ENCODE measurements at regions not wholly inside any gene's neighbourhood (a gene's known extent, or its start where the extent isn't known, plus 50 kb on each side); places are given as distances from the start of the nearest gene placed in this dataset.

GRCh38 chr16:9279291-9280068 lies 188.0 kb downstream of the HAPSTR1 start (continued):
- TF ChIP-seq ZNF462 (CRISPR knock-in tag; IDR thresholded peaks at IDR 0.05) (no peak), ETS1 (IDR thresholded peaks at IDR 0.05) (no peak), JUNB (IDR thresholded peaks at IDR 0.05; ENCODE audit: unreplicated experiment) (no peak), EZH2phosphoT487 (IDR thresholded peaks at IDR 0.05; ENCODE audit: unreplicated experiment) (no peak)

- no peaks in the 10 kb centered on the region for H3K36me3 ChIP-seq (ENCODE audit: insufficient read depth)
- Mint-ChIP-seq H3K27me3 (ENCODE audit: insufficient read depth, low read depth, poor library complexity) (peaks cover 2% of the 10 kb centered on the region), H3K4me3 (no peak overlapping the region), H3K9me3 (no peaks in the 10 kb centered on the region), H3K36me3 (ENCODE audit: low read depth) (no peaks in the 10 kb centered on the region), H3K27ac (no peak overlapping the region), H3K4me1 (no peaks in the 10 kb centered on the region)
- DNase-seq (ENCODE audit: low spot score) (no peak), ATAC-seq (no peak)
- no peaks in the 10 kb centered on the region for H3K79me2 ChIP-seq (replicated peaks; ENCODE audit: insufficient read depth)
- no peak overlapping the region for H3K4me2 ChIP-seq
- H3K9me2 ChIP-seq (ENCODE audit: insufficient read depth), result no peaks in the 10 kb centered on the region
- no peak overlapping the region for H3K27ac ChIP-seq (ENCODE audit: low read depth)
- H3F3A ChIP-seq (replicated peaks; ENCODE audit: low read depth), result no peaks in the 10 kb centered on the region
- no peaks in the 10 kb centered on the region for H3K4me1 ChIP-seq (ENCODE audit: insufficient read depth)
- no peak overlapping the region for H3K4me3 ChIP-seq
- no peaks in the 10 kb centered on the region for H3K27me3 ChIP-seq (ENCODE audit: insufficient read depth)
- no peak overlapping the region for H2AFZ ChIP-seq
- H4K20me1 ChIP-seq (replicated peaks; ENCODE audit: insufficient read depth), result no peaks in the 10 kb centered on the region
- TF ChIP-seq ETS1 (IDR thresholded peaks at IDR 0.05) (no peak), JUNB (IDR thresholded peaks at IDR 0.05; ENCODE audit: unreplicated experiment) (no peak), CREB1 (CRISPR knock-in tag; IDR thresholded peaks at IDR 0.05; ENCODE audit: low read depth) (no peak), EZH2phosphoT487 (IDR thresholded peaks at IDR 0.05; ENCODE audit: unreplicated experiment) (no peak), ZNF114 (CRISPR knock-in tag; IDR thresholded peaks at IDR 0.05) (no peak)
These were observed 188.6 kb downstream of the HAPSTR1 start for GRCh38 chr16:9280069-9280466.
